ENCODE measurements at regions not wholly inside any gene's neighbourhood (a gene's known extent, or its start where the extent isn't known, plus 50 kb on each side); places are given as distances from the start of the nearest gene placed in this dataset.

DNA sequence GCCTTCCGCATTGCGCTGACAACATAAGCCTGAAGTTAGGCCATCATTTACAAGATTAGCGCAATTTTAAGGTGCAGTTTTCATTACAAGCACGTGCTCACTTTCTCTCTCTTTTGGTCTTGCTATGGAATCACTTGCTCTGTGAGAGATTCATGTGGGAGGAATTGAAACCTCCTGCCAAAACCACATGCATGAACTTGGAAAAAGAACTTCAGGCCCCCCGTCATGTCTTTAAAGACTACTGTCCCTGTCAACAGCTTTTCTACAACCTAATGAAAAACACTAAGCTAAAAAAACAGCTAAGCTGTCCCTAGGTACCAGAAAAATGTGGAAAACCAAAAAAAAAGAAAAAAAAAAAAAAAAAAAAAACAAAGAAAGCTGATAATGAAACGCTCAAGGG lies 1707.6 kb upstream of the RAG2 start:
- Histone ChIP-seq H3K9ac (ENCODE audit: low read length) (no peak overlapping the region), H4K20me1 (ENCODE audit: insufficient read depth) (no peaks in the 10 kb centered on the region), H3K9me3 (ENCODE audit: control insufficient read depth in 1 of 2, insufficient read depth in 1 of 2, low read depth in 1 of 2, low read length in 2 of 2) (peaks cover 13 to 16% of the 10 kb centered on the region in 2 experiments; a peak in 3 of 4 replicates), H2AFZ (ENCODE audit: low read depth, low read length, poor library complexity, severe bottlenecking) (no peak overlapping the region), H3K4me1 (ENCODE audit: control insufficient read depth in 1 of 2, insufficient read depth in 2 of 2, low read length in 2 of 2) (no peaks in the 10 kb centered on the region), H3K27me3 (ENCODE audit: insufficient read depth, low read length) (no peaks in the 10 kb centered on the region), H3K79me2 (ENCODE audit: insufficient read depth, low read length) (no peaks in the 10 kb centered on the region), H3K36me3 (ENCODE audit: control insufficient read depth in 1 of 2, insufficient read depth in 2 of 2, low read length in 2 of 2) (no peaks in the 10 kb centered on the region), H3K27ac (ENCODE audit: low read depth, low read length) (no peak overlapping the region), H3K9me2 (ENCODE audit: insufficient read depth) (no peaks in the 10 kb centered on the region), H3K4me3 (replicated peaks in 1 of 2; ENCODE audit: low read depth in 1 of 2, low read length in 2 of 2) (no peak overlapping the region), H3K4me2 (ENCODE audit: low read length) (no peak overlapping the region)
- DNase-seq (ENCODE audit: low read depth, low spot score) (no peak), ATAC-seq (no peak)
- RAD21 ChIA-PET (ENCODE audit: low non-redundant PET in 1 of 2, low total read pairs in 2 of 2, uncharacterized antibody in 2 of 2, unreplicated experiment in 2 of 2), result no interaction called here
- no TSS peak for BruUV-seq (replicated peaks)
- POLR2A ChIA-PET, result no interaction called here
- CTCF ChIA-PET, result no interaction called here
- TF ChIP-seq SIN3A (IDR thresholded peaks at IDR 0.05; ENCODE audit: low read depth), result no peak
- intact Hi-C loops (cut with micrococcal nuclease), result no loop called here

GRCh38 chr11:38304926-38305325 lies 1706.9 kb upstream of the RAG2 start:
- H3K4me1 ChIP-seq (ENCODE audit: control insufficient read depth in 1 of 2, insufficient read depth in 2 of 2, low read length in 2 of 2), result no peaks in the 10 kb centered on the region
- ATAC-seq (no peak), DNase-seq (ENCODE audit: low read depth, low spot score) (no peak)
- no peaks in the 10 kb centered on the region for H3K36me3 ChIP-seq (ENCODE audit: control insufficient read depth in 1 of 2, insufficient read depth in 2 of 2, low read length in 2 of 2)
- POLR2A ChIA-PET, result no interaction called here
- no peaks in the 10 kb centered on the region for H3K9me2 ChIP-seq (ENCODE audit: insufficient read depth)
- H3K9me3 ChIP-seq (ENCODE audit: control insufficient read depth in 1 of 2, insufficient read depth in 1 of 2, low read depth in 1 of 2, low read length in 2 of 2), result peaks cover 9 to 13% of the 10 kb centered on the region in 2 experiments; a peak in 3 of 4 replicates
- no peaks in the 10 kb centered on the region for H4K20me1 ChIP-seq (ENCODE audit: insufficient read depth)
- no peak overlapping the region for H3K27ac ChIP-seq (ENCODE audit: low read depth, low read length)
- intact Hi-C loops (cut with micrococcal nuclease), result no loop called here
- H3K79me2 ChIP-seq (ENCODE audit: insufficient read depth, low read length), result no peaks in the 10 kb centered on the region
- no TSS peak for BruUV-seq (replicated peaks)
- no peak overlapping the region for H2AFZ ChIP-seq (ENCODE audit: low read depth, low read length, poor library complexity, severe bottlenecking)
- RAD21 ChIA-PET (ENCODE audit: low non-redundant PET in 1 of 2, low total read pairs in 2 of 2, uncharacterized antibody in 2 of 2, unreplicated experiment in 2 of 2), result no interaction called here
- H3K4me3 ChIP-seq (replicated peaks in 1 of 2; ENCODE audit: low read depth in 1 of 2, low read length in 2 of 2), result no peak overlapping the region
- TF ChIP-seq ZNF274 (IDR thresholded peaks at IDR 0.05; ENCODE audit: low read depth, low read length) (no peak), YY1 (IDR thresholded peaks at IDR 0.05; ENCODE audit: extremely low read depth, insufficient replicate concordance, low read depth, low read length) (no peak), SIN3A (IDR thresholded peaks at IDR 0.05; ENCODE audit: low read depth) (no peak), REST (IDR thresholded peaks at IDR 0.05; ENCODE audit: low read depth) (no peak), CEBPB (IDR thresholded peaks at IDR 0.05; ENCODE audit: low read depth) (no peak), EGR1 (IDR thresholded peaks at IDR 0.05; ENCODE audit: low read depth) (no peak), POLR2AphosphoS5 (IDR thresholded peaks at IDR 0.05; ENCODE audit: low read depth, low read length) (no peak), EZH2 (IDR thresholded peaks at IDR 0.05) (no peak), ATF3 (IDR thresholded peaks at IDR 0.05) (no peak), ELF1 (IDR thresholded peaks at IDR 0.05; ENCODE audit: borderline replicate concordance, low read depth) (no peak), CBX3 (IDR thresholded peaks at IDR 0.05; ENCODE audit: low read depth) (no peak), POLR2A (IDR thresholded peaks at IDR 0.05; ENCODE audit: borderline replicate concordance, extremely low read depth, insufficient read depth, insufficient read length) (no peak)
- no peaks in the 10 kb centered on the region for H3K27me3 ChIP-seq (ENCODE audit: insufficient read depth, low read length)
- H3K4me2 ChIP-seq (ENCODE audit: low read length), result no peak overlapping the region
- CTCF ChIA-PET, result no interaction called here
- no peak overlapping the region for H3K9ac ChIP-seq (ENCODE audit: low read length)
